SK-N-DZ (cell line): ENCODE measurements at regions not wholly inside any gene's neighbourhood (a gene's known extent, or its start where the extent isn't known, plus 50 kb on each side); places are given as distances from the start of the nearest gene placed in this dataset.

Experiments used
- DNase-seq: peaks from one replicate; pipeline ENCODE4 v3.0.0-alpha.2; 2015; ENCODE audit warnings: low spot score

- DNase-seq, result no peak
Measured at GRCh38 chr11:128328955-128329551, 258.3 kb downstream of the ETS1 start.

GRCh38 chr11:128327274-128327673 lies 260.1 kb downstream of the ETS1 start:
- DNase-seq, result no peak

GRCh38 chr11:128326791-128327190 lies 260.6 kb downstream of the ETS1 start:
- no peak for DNase-seq

- DNase-seq, result no peak
Measured at GRCh38 chr11:128324531-128325141, 262.7 kb downstream of the ETS1 start.

- no peak for DNase-seq
Measured at GRCh38 chr11:128324051-128324481, 263.3 kb downstream of the ETS1 start.

- DNase-seq, result no peak
Measured at GRCh38 chr11:128323381-128323780, 264.0 kb downstream of the ETS1 start.

- DNase-seq, result no peak
Measured at GRCh38 chr11:128318856-128319474, 268.4 kb downstream of the ETS1 start.

GRCh38 chr11:128316541-128317227 lies 270.7 kb downstream of the ETS1 start:
- no peak for DNase-seq

- no peak for DNase-seq
Measured at GRCh38 chr11:128315933-128316332, 271.4 kb downstream of the ETS1 start.

GRCh38 chr11:128313931-128314330 lies 273.4 kb downstream of the ETS1 start:
- DNase-seq, result no peak

GRCh38 chr11:128311742-128312719 lies 275.3 kb downstream of the ETS1 start:
- DNase-seq, result no peak

- DNase-seq, result no peak
Measured at GRCh38 chr11:128310676-128311445, 276.5 kb downstream of the ETS1 start.

- DNase-seq, result no peak
Measured at GRCh38 chr11:128310005-128310404, 277.4 kb downstream of the ETS1 start.

- no peak for DNase-seq
Measured at GRCh38 chr11:128308794-128309193, 278.6 kb downstream of the ETS1 start.

- no peak for DNase-seq
Measured at GRCh38 chr11:128305588-128305987, 281.8 kb downstream of the ETS1 start.

- DNase-seq, result no peak
Measured at GRCh38 chr11:128304666-128305485, 282.5 kb downstream of the ETS1 start.

- DNase-seq, result no peak
Measured at GRCh38 chr11:128304116-128304515, 283.2 kb downstream of the ETS1 start.

GRCh38 chr11:128303383-128303782 lies 284.0 kb downstream of the ETS1 start:
- DNase-seq, result no peak

GRCh38 chr11:128302425-128303186 lies 284.8 kb downstream of the ETS1 start:
- DNase-seq, result peak; percentile 42
